ENCODE measurements at regions not wholly inside any gene's neighbourhood (a gene's known extent, or its start where the extent isn't known, plus 50 kb on each side); places are given as distances from the start of the nearest gene placed in this dataset.

DNA sequence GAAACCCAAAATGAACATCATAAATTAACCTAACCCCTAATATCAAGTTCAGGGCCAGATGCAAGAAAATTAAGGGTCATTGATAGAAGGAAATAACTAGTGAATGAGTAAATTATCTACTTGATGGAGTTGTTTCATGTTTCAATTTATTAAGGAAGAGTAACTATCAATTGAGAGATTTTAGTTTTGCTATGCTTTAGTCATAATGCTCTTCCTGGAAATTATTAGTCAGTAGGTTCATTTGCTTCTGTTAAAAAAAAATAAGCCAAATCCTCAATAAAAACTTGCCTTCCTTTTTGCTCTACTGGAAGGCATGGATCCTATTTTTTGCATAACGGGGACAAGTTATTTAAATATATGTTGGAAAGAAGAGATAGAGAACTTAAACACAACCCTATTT lies 59.0 kb upstream of the HIF1A start:
- no peak for TF ChIP-seq MAFK (IDR thresholded peaks at IDR 0.05; ENCODE audit: low read depth, low read length)
- TF ChIP-seq CTCF (IDR thresholded peaks at IDR 0.05; ENCODE audit: control extremely low read depth in 1 of 3, insufficient read depth in 1 of 3, low read depth in 1 of 3, low read length in 3 of 3), result no peak
- TF ChIP-seq EZH2 (IDR thresholded peaks at IDR 0.05; ENCODE audit: low read depth, low read length, severe bottlenecking), result no peak
- TF ChIP-seq EP300 (IDR thresholded peaks at IDR 0.05; ENCODE audit: borderline replicate concordance in 1 of 2, low read depth in 2 of 2, low read length in 2 of 2), result no peak
- TF ChIP-seq RFX5 (IDR thresholded peaks at IDR 0.05; ENCODE audit: borderline replicate concordance, low read depth, low read length), result no peak
- TF ChIP-seq, protein P1, sequence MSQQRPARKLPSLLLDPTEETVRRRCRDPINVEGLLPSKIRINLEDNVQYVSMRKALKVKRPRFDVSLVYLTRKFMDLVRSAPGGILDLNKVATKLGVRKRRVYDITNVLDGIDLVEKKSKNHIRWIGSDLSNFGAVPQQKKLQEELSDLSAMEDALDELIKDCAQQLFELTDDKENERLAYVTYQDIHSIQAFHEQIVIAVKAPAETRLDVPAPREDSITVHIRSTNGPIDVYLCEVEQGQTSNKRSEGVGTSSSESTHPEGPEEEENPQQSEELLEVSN (IDR thresholded peaks at IDR 0.05), result no peak

Measured in H1 (cell line).